ENCODE measurements at regions not wholly inside any gene's neighbourhood (a gene's known extent, or its start where the extent isn't known, plus 50 kb on each side); places are given as distances from the start of the nearest gene placed in this dataset.

- DNase-seq (ENCODE audit: low read depth) = no peak
- no peak overlapping the region for H3K4me3 ChIP-seq (ENCODE audit: low read depth, low read length)
- TF ChIP-seq CTCF (conservative IDR thresholded peaks at IDR 0.05; ENCODE audit: low read depth, low read length) = no peak
Observed at GRCh38 chr2:5504756-5505155, 187.4 kb upstream of the SOX11 start.

GRCh38 chr2:5507367-5507766 is 184.8 kb upstream of the SOX11 start:
- no peak for TF ChIP-seq CTCF (conservative IDR thresholded peaks at IDR 0.05; ENCODE audit: low read depth, low read length)
- DNase-seq (ENCODE audit: low read depth) = no peak
- no peak overlapping the region for H3K4me3 ChIP-seq (ENCODE audit: low read depth, low read length)

- DNase-seq (ENCODE audit: low read depth) = no peak
- no peak overlapping the region for H3K4me3 ChIP-seq (ENCODE audit: low read depth, low read length)
- TF ChIP-seq CTCF (conservative IDR thresholded peaks at IDR 0.05; ENCODE audit: low read depth, low read length) = no peak
Observed at GRCh38 chr2:5509362-5509761, 182.8 kb upstream of the SOX11 start.

GRCh38 chr2:5510082-5510481 is 182.1 kb upstream of the SOX11 start:
- H3K4me3 ChIP-seq (ENCODE audit: low read depth, low read length) = no peak overlapping the region
- no peak for TF ChIP-seq CTCF (conservative IDR thresholded peaks at IDR 0.05; ENCODE audit: low read depth, low read length)

GRCh38 chr2:5515693-5516092 is 176.5 kb upstream of the SOX11 start:
- DNase-seq (ENCODE audit: low read depth) = no peak
- TF ChIP-seq CTCF (conservative IDR thresholded peaks at IDR 0.05; ENCODE audit: low read depth, low read length) = no peak
- no peak overlapping the region for H3K4me3 ChIP-seq (ENCODE audit: low read depth, low read length)

More at GRCh38 chr2:5510082-5510481, 182.1 kb upstream of the SOX11 start:
- no peak for DNase-seq (ENCODE audit: low read depth)

- TF ChIP-seq CTCF (conservative IDR thresholded peaks at IDR 0.05; ENCODE audit: low read depth, low read length) = no peak
- DNase-seq (ENCODE audit: low read depth) = no peak
Observed at GRCh38 chr2:5519286-5519685, 172.9 kb upstream of the SOX11 start.

GRCh38 chr2:5520463-5520972 is 171.7 kb upstream of the SOX11 start:
- TF ChIP-seq CTCF (conservative IDR thresholded peaks at IDR 0.05; ENCODE audit: low read depth, low read length) = no peak
- DNase-seq (ENCODE audit: low read depth) = no peak
- H3K4me3 ChIP-seq (ENCODE audit: low read depth, low read length) = no peak overlapping the region

More at GRCh38 chr2:5519286-5519685, 172.9 kb upstream of the SOX11 start:
- no peak overlapping the region for H3K4me3 ChIP-seq (ENCODE audit: low read depth, low read length)
